Activated CD8-positive, alpha-beta memory T cell treated with anti-CD3 and anti-CD28 coated beads for 4 hours (primary cell): ENCODE measurements at regions not wholly inside any gene's neighbourhood (a gene's known extent, or its start where the extent isn't known, plus 50 kb on each side); places are given as distances from the start of the nearest gene placed in this dataset.

Experiments
- DNase-seq, 2 donors: peaks; one replicate each; pipeline ENCODE4 v3.0.0-alpha.2; 2020; ENCODE audit warnings: low read depth in 2 of 2

DNA sequence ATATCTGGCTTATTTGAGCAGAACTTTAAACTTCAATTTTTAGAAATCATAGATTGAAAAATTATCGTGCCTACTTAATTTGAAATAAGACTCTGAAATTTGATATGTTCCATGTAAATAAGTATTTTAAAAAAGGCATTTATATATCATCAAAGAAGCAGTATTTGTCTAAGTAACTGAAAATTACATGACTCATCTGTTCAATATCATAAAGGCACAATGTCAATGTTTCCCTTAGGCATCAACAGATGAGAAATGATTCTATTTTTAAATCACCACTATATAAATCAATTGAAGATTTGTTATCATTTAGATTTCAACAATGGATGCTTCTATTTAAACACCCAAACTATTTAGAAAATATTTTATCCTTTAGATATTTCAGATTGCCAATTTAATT is 142.9 kb upstream of the POU5F2 start:
- DNase-seq, result no peak

- DNase-seq, result no peak
Observed at GRCh38 chr5:93883459-93883858, 142.1 kb upstream of the POU5F2 start.

GRCh38 chr5:93875693-93876092 is 134.3 kb upstream of the POU5F2 start:
- no peak for DNase-seq

GRCh38 chr5:93874491-93874890 is 133.1 kb upstream of the POU5F2 start:
- DNase-seq, result no peak

- DNase-seq, result no peak
Observed at GRCh38 chr5:93874080-93874479, 132.7 kb upstream of the POU5F2 start.

DNA sequence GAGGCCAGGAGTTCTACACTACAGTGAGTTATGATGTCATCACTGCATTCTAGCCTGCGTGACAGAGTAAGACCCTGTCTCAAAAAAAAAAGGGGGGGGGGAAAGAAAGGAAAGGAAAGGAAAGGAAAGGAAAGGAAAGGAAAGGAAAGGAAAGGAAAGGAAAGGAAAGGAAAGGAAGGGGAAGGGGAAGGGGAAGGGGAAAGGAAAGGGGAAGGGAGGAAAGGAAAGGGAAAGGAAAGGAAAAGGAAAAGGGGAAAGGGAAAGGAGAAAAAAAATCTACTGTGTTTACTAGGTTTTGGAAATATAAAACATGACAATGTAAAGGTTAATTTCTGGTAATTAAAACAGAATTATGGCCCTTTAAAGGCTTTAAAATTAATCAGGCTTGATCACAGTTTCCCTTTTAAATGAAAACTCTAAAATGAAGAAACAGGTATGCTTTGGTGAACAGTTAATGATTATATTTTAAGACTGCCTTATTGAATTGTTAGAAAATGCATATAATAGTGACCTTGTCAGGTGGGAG is 131.9 kb upstream of the POU5F2 start:
- DNase-seq, result no peak

- DNase-seq, result no peak
Observed at GRCh38 chr5:93870649-93871048, 129.2 kb upstream of the POU5F2 start.

DNA sequence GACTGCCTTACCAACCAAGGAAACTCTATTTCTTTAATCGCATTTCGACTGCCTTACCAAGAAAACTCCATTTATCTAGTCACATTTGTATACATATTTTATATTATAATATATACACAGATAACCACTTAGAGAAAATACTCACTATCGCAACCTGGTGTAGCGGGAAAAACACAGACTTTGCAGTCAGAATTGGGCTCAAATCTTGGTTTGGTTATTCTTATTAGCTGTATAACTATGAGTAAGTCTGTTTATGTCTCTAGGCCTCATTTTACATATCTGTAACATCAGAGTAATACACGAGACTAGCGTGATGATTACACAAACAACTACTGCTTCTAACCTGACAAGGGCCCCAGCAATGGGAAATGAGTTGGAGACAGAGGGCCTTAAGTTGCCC is 127.5 kb upstream of the POU5F2 start:
- DNase-seq, result no peak

GRCh38 chr5:93850311-93850710 is 108.9 kb upstream of the POU5F2 start:
- no peak for DNase-seq

GRCh38 chr5:93845376-93845775 is 104.0 kb upstream of the POU5F2 start:
- DNase-seq, result no peak

DNA sequence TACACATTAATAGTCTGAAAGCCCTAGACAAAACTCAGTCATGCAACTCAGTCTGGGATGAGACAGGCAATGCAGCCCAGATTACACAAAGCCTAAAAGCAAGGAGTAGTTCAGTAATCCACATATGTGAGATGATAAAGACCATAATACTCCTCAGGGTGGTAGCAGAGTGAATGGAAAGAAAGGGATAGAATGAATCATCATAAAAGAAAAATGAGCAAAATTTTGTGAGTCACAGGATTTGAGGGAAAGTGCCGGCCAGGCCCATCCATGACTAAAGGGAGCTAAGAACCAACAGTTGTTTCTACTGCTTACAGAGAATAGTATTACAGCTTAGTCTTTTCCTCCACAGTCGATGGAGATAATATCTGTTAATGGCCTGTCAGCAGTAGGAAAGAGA is 90.0 kb upstream of the POU5F2 start:
- DNase-seq, result no peak

GRCh38 chr5:93830893-93831292 is 89.5 kb upstream of the POU5F2 start:
- no peak for DNase-seq

DNA sequence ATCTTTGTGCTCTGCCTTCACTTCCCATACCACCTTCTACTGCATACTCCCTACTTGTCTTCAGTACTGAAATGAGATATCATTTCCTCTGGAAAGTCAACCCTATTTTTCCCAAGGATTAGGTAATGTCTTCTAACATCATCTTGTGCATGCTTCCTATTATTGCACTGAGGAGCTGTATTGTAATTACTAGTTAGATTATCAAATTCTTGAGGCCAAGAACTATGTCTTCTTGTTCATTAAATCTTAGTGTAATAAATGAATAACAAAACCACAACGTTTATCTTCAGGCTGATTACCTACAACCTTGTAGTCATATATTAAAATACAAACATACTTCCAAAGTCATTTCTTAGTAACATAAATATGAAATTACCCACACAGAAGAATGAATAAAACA is 87.9 kb upstream of the POU5F2 start:
- no peak for DNase-seq

GRCh38 chr5:93821891-93822415 is 80.6 kb upstream of the POU5F2 start:
- DNase-seq, result no peak

DNA sequence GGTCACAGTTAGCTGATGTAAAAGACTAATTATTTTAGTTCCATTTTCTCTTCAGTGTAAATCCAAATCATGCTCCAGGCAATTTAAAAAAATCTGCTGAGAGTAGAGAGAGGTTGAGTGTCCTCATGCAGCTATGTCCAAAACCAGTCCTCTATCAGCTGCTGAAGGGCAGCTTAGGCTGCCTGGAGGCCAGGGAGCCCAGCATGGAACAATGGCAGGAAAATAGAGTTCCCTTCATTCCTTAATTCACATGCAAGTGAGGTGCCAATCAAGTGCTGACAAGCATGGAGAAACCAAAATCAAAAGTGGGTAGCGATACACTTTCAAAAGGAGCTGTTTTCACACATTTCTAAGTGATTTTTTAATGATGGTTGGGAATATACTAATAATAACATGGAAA is 78.3 kb upstream of the POU5F2 start:
- no peak for DNase-seq

DNA sequence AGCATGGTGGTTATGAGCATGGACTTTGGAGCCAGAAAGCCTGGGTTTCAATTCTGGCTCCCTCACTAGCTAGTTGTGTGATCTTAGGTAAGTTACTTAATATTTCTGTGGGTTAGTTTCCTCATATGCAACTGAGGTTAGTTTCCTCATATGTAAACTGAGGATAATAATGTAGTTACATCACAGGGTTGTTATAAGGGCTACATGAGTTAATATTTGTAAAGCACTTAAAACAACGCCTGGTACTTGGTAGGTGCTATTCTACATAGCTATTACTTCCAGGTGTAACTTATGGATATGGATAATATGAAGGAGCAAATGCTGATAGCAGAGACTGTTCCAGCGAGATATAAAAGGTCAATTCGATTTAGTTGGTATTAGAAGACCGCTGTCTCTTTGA is 69.4 kb upstream of the POU5F2 start:
- DNase-seq, result no peak

- no peak for DNase-seq
Observed at GRCh38 chr5:93809430-93809829, 68.0 kb upstream of the POU5F2 start.

- DNase-seq, result no peak
Observed at GRCh38 chr5:93807846-93808245, 66.4 kb upstream of the POU5F2 start.

DNA sequence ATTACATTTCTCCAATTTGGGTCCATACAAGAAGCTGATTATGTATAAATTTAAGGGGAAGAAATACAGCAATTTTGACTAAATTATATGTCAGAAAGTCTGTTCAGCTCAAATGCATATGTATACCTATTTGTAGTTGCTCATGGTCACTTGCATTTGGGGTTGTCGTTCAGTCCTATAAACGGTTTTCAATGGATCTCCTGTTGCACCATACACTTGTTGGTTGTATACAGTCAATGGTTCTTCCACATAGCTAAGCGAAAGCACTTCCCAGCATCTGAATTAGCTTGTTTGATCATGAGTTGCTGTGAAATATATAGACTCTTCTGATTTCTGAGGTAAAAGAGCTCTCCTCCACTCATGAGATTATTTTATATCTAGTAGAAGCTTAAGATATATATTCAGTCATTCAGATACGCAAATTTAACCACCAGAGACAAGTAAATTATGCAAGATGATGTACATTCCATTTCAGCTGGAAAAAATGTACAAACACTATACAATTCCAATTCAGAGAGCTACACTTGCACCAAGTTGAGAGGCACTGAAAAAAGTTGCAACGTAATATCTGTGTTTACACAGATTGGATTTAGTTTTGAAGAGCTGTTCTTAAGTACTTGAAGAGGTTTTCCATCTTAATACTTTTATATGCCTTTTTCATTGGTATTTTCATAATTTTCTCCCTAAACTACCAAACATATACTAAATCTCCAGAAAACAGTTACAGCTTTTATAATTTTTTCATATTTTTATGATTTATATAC is 64.4 kb upstream of the POU5F2 start:
- no peak for DNase-seq

GRCh38 chr5:93800988-93801811 is 59.8 kb upstream of the POU5F2 start:
- peak in 1 of 2 donors; percentile 1 for DNase-seq

GRCh38 chr5:93794954-93795353 is 53.6 kb upstream of the POU5F2 start:
- DNase-seq, result no peak

- DNase-seq, result no peak
Observed at GRCh38 chr5:93793159-93793781, 51.9 kb upstream of the POU5F2 start.
